SK-N-SH treated with all-trans-retinoic acid at 6 μM for 48 hours (cell line): ENCODE measurements at regions not wholly inside any gene's neighbourhood (a gene's known extent, or its start where the extent isn't known, plus 50 kb on each side); places are given as distances from the start of the nearest gene placed in this dataset.

Source experiments
- ATAC-seq: fragments of 200-7000 bp; cut with Tn5 transposase; 3 replicates; pipeline ENCODE4 v1.9.1; 2020; ENCODE audit warnings: mild to moderate bottlenecking, moderate library complexity
- BACH2 ChIP-seq: fragments of 250-450 bp; sonication (Bioruptor Pico); IDR thresholded peaks from 2 replicates; pipeline ENCODE4 v1.9.0; 2021; ENCODE audit warnings: mild to moderate bottlenecking, borderline replicate concordance
- CSDC2 ChIP-seq: fragments of 250-450 bp; sonication (Bioruptor Pico); IDR thresholded peaks from 2 replicates; pipeline ENCODE4 v1.5.0; 2020; ENCODE audit warnings: mild to moderate bottlenecking, moderate library complexity
- CSRNP3 ChIP-seq: fragments of 250-450 bp; sonication (Bioruptor Pico); IDR thresholded peaks from 2 replicates; pipeline ENCODE4 v1.5.1; 2021; ENCODE audit warnings: mild to moderate bottlenecking, moderate library complexity
- ESRRG ChIP-seq: fragments of 250-450 bp; sonication (Bioruptor Pico); IDR thresholded peaks from 2 replicates; pipeline ENCODE4 v1.6.1; 2021; ENCODE audit warnings: mild to moderate bottlenecking
- GLIS3 ChIP-seq: fragments of 250-450 bp; sonication (Bioruptor Pico); IDR thresholded peaks from 2 replicates; pipeline ENCODE4 v1.5.0; 2020; ENCODE audit warnings: mild to moderate bottlenecking, moderate library complexity
- ISL1 ChIP-seq: fragments of 250-450 bp; sonication (Bioruptor Pico); IDR thresholded peaks from 2 replicates; pipeline ENCODE4 v2.1.2; 2022; ENCODE audit warnings: mild to moderate bottlenecking, moderate library complexity
- OSR1 ChIP-seq: fragments of 250-450 bp; sonication (Bioruptor Pico); IDR thresholded peaks from 2 replicates; pipeline ENCODE4 v1.8.0; 2022; ENCODE audit warnings: moderate library complexity, mild to moderate bottlenecking, inconsistent platforms
- PATZ1 ChIP-seq: fragments of 250-450 bp; sonication (Bioruptor Pico); IDR thresholded peaks from 2 replicates; pipeline ENCODE4 v1.8.0; 2020; ENCODE audit warnings: mild to moderate bottlenecking, moderate library complexity, borderline replicate concordance
- PPARA ChIP-seq: fragments of 250-450 bp; sonication (Bioruptor Pico); IDR thresholded peaks from 2 replicates; pipeline ENCODE4 v1.5.0; 2020; ENCODE audit warnings: mild to moderate bottlenecking, borderline replicate concordance
- RARB ChIP-seq: fragments of 250-450 bp; sonication (Bioruptor Pico); IDR thresholded peaks from 2 replicates; pipeline ENCODE4 v1.8.0; 2021; ENCODE audit warnings: mild to moderate bottlenecking, moderate library complexity
- ZC3H10 ChIP-seq: fragments of 250-450 bp; sonication (Bioruptor Pico); IDR thresholded peaks from 2 replicates; pipeline ENCODE4 v1.5.1; 2021; ENCODE audit warnings: mild to moderate bottlenecking, moderate library complexity
- ZFP3 ChIP-seq: fragments of 250-450 bp; sonication (Bioruptor Pico); IDR thresholded peaks from 2 replicates; pipeline ENCODE4 v1.5.0; 2020; ENCODE audit warnings: mild to moderate bottlenecking, moderate library complexity
- ZNF565 ChIP-seq: fragments of 450-650 bp; formaldehyde crosslinking; conservative IDR thresholded peaks from 2 replicates; pipeline ENCODE4 v1.5.0; 2020; ENCODE audit warnings: low read depth, mild to moderate bottlenecking, moderate library complexity
- ZNF70 ChIP-seq: fragments of 450-650 bp; formaldehyde crosslinking; IDR thresholded peaks from 2 replicates; pipeline ENCODE4 v1.5.0; 2020; ENCODE audit warnings: mild to moderate bottlenecking, moderate library complexity
- ZNF8 ChIP-seq: fragments of 450-650 bp; formaldehyde crosslinking; IDR thresholded peaks from 2 replicates; pipeline ENCODE4 v1.5.0; 2020; ENCODE audit warnings: mild to moderate bottlenecking, moderate library complexity
- TF ChIP-seq, protein P1 (sequence below): fragments of 250-450 bp; sonication (Bioruptor Pico); IDR thresholded peaks from 2 replicates; pipeline ENCODE4 v1.5.1; 2020; ENCODE audit warnings: low read depth, mild to moderate bottlenecking, moderate library complexity
- TF ChIP-seq, protein P2 (sequence below): fragments of 250-450 bp; sonication (Bioruptor Pico); IDR thresholded peaks from 2 replicates; pipeline ENCODE4 v1.5.0; 2020; ENCODE audit warnings: mild to moderate bottlenecking, moderate library complexity
- TF ChIP-seq, protein P3 (sequence below): fragments of 250-450 bp; sonication (Bioruptor Pico); IDR thresholded peaks from 2 replicates; pipeline ENCODE4 v1.8.0; 2021; ENCODE audit warnings: low read depth, mild to moderate bottlenecking, moderate library complexity, borderline replicate concordance

GRCh38 chr6:80460257-80460865 is 353.9 kb downstream of the BCKDHB start (continued):
- TF ChIP-seq PATZ1 (CRISPR knock-in tag) (no peak), PPARA (CRISPR knock-in tag) (no peak), CSDC2 (CRISPR knock-in tag) (no peak)

- ATAC-seq = peak; percentile 97
- no peak for TF ChIP-seq ZC3H10
- no peak for TF ChIP-seq PPARA (CRISPR knock-in tag)
Measured at GRCh38 chr6:80457439-80457933, 351.0 kb downstream of the BCKDHB start.

DNA sequence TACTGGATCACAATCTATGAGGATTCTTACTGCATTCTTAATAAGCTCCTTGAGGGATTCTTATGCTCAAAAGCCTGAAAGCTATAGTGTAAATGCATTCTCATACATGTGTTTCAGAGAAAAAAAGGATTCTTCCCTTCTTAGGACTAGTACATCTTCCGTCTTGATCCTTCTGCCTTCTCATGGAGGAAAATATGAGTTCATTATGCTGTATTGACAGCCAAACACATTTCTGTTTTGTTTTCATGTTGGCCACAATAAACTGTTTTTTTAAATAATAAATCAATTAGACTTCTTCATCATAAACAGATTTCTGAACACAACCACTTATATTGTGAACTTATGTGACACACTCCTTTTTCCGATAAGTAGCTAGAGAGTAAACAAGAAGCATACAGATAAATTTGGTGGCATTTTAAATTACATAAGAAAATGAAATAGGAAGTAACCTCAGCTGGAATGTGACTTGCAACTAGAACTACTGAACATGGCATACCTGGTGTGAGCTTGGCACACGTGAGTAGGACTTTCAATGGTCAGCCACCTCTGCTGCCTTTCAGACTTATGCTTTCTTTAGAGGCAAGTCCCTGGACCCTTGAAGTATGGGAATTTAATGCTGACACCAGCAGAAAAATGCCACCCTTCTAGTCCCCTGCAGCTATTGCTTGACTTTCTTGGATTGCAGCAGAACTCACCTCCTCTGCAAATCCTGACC is 350.4 kb downstream of the BCKDHB start:
- no peak for TF ChIP-seq PPARA (CRISPR knock-in tag)
- TF ChIP-seq RARB (CRISPR knock-in tag) = no peak
- TF ChIP-seq ZNF565 (CRISPR knock-in tag) = no peak
- TF ChIP-seq ZC3H10 = no peak
- TF ChIP-seq, protein P1, sequence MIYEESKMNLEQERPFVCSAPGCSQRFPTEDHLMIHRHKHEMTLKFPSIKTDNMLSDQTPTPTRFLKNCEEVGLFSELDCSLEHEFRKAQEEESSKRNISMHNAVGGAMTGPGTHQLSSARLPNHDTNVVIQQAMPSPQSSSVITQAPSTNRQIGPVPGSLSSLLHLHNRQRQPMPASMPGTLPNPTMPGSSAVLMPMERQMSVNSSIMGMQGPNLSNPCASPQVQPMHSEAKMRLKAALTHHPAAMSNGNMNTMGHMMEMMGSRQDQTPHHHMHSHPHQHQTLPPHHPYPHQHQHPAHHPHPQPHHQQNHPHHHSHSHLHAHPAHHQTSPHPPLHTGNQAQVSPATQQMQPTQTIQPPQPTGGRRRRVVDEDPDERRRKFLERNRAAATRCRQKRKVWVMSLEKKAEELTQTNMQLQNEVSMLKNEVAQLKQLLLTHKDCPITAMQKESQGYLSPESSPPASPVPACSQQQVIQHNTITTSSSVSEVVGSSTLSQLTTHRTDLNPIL = no peak
- no peak for TF ChIP-seq ZNF8 (CRISPR knock-in tag)
- TF ChIP-seq ZNF70 = no peak
- TF ChIP-seq CSDC2 (CRISPR knock-in tag) = no peak
- TF ChIP-seq, protein P2, sequence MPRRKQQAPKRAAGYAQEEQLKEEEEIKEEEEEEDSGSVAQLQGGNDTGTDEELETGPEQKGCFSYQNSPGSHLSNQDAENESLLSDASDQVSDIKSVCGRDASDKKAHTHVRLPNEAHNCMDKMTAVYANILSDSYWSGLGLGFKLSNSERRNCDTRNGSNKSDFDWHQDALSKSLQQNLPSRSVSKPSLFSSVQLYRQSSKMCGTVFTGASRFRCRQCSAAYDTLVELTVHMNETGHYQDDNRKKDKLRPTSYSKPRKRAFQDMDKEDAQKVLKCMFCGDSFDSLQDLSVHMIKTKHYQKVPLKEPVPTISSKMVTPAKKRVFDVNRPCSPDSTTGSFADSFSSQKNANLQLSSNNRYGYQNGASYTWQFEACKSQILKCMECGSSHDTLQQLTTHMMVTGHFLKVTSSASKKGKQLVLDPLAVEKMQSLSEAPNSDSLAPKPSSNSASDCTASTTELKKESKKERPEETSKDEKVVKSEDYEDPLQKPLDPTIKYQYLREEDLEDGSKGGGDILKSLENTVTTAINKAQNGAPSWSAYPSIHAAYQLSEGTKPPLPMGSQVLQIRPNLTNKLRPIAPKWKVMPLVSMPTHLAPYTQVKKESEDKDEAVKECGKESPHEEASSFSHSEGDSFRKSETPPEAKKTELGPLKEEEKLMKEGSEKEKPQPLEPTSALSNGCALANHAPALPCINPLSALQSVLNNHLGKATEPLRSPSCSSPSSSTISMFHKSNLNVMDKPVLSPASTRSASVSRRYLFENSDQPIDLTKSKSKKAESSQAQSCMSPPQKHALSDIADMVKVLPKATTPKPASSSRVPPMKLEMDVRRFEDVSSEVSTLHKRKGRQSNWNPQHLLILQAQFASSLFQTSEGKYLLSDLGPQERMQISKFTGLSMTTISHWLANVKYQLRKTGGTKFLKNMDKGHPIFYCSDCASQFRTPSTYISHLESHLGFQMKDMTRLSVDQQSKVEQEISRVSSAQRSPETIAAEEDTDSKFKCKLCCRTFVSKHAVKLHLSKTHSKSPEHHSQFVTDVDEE (CRISPR knock-in tag) = no peak
- no peak for TF ChIP-seq BACH2 (CRISPR knock-in tag)
- TF ChIP-seq ISL1 (CRISPR knock-in tag) = no peak
- TF ChIP-seq CSRNP3 (CRISPR knock-in tag) = no peak
- TF ChIP-seq GLIS3 (CRISPR knock-in tag) = no peak
- no peak for TF ChIP-seq ZFP3 (CRISPR knock-in tag)
- ATAC-seq = no peak; the same call in 2 of the 3 replicates

DNA sequence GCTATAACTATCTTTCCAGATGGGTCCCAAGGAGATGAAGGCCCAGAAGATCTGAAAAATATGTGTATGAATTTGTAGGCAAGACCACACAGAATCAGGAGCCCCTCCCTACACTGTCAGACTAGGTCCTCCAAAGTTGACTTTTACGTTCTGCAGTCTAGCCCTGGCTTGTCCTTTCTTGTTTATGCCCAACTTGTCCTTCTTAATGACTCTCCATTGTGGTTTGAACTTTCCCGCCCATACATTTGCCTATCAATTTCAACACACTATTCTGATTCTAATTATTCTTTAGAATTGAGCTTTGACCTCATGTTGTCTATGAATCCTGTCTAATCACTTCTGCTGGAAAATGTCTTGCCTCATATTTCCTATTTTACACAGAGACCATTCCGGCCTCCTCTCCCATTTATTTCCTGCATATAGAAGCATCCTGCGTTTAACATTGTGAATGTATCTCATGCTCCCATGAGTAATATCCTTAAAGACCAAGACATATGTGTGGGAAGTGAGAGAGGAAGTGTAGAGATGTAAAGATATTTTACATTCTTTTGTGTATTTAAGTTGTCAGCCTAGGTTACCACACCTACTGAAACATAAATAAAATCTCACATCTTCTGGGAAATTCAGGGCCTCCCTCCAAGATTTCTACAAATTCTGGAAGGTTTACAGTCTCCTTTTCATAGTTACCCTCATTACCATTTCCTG is 348.3 kb downstream of the BCKDHB start:
- ATAC-seq = no peak
- TF ChIP-seq ZNF565 (CRISPR knock-in tag) = no peak
- no peak for TF ChIP-seq ESRRG (CRISPR knock-in tag)
- no peak for TF ChIP-seq BACH2 (CRISPR knock-in tag)
- no peak for TF ChIP-seq ZNF8 (CRISPR knock-in tag)
- TF ChIP-seq, protein P3, sequence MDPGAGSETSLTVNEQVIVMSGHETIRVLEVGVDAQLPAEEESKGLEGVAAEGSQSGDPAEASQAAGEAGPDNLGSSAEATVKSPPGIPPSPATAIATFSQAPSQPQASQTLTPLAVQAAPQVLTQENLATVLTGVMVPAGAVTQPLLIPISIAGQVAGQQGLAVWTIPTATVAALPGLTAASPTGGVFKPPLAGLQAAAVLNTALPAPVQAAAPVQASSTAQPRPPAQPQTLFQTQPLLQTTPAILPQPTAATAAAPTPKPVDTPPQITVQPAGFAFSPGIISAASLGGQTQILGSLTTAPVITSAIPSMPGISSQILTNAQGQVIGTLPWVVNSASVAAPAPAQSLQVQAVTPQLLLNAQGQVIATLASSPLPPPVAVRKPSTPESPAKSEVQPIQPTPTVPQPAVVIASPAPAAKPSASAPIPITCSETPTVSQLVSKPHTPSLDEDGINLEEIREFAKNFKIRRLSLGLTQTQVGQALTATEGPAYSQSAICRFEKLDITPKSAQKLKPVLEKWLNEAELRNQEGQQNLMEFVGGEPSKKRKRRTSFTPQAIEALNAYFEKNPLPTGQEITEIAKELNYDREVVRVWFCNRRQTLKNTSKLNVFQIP = no peak
- no peak for TF ChIP-seq ISL1 (CRISPR knock-in tag)
- no peak for TF ChIP-seq ZNF70
- no peak for TF ChIP-seq CSRNP3 (CRISPR knock-in tag)
- TF ChIP-seq OSR1 = no peak
- TF ChIP-seq, protein P2 (CRISPR knock-in tag) = no peak
